AG04450 (cell line): ENCODE measurements at regions not wholly inside any gene's neighbourhood (a gene's known extent, or its start where the extent isn't known, plus 50 kb on each side); places are given as distances from the start of the nearest gene placed in this dataset.

ENCODE experiments used
- CTCF ChIA-PET: fragments of 300-600, 350-600 bp; formaldehyde crosslinking; extraction: SDS; loops from one replicate; lab custom pipeline; 2022; ENCODE audit warnings: antibody characterized with exemption, inconsistent platforms; lab: Charles Lee
- POLR2A ChIA-PET: fragments of 350-600 bp; formaldehyde crosslinking; extraction: SDS; loops from one replicate; lab custom pipeline; 2021; ENCODE audit warnings: antibody characterized with exemption, inconsistent platforms; lab: Yijun Ruan, JAX
- DNase-seq: peaks from one replicate; pipeline ENCODE4 v3.0.0-alpha.2; 2011; ENCODE audit warnings: low read depth, low spot score
- H3K27ac ChIP-seq: one replicate; pipeline ENCODE4 v1.5.1; 2012; ENCODE audit warnings: low read depth, low read length, control low read depth
- H3K27me3 ChIP-seq: one replicate; pipeline ENCODE4 v1.6.0; 2012; ENCODE audit warnings: low read length; ENCODE audit not compliant: control insufficient read depth, insufficient read depth
- H3K4me3 ChIP-seq: 2 replicates; pipeline ENCODE4 v1.5.1; 2011; ENCODE audit warnings: mild to moderate bottlenecking, low read depth, low read length, control low read depth
- H3K9me3 ChIP-seq: 2 replicates; pipeline ENCODE4 v1.5.1; 2012; ENCODE audit warnings: low read length; ENCODE audit not compliant: control insufficient read depth, insufficient read depth
- TF ChIP-seq, protein P1 (sequence below): IDR thresholded peaks from 2 replicates; pipeline ENCODE4 v1.5.1; 2011; ENCODE audit warnings: low read depth, low read length, control low read depth, inconsistent platforms

DNA sequence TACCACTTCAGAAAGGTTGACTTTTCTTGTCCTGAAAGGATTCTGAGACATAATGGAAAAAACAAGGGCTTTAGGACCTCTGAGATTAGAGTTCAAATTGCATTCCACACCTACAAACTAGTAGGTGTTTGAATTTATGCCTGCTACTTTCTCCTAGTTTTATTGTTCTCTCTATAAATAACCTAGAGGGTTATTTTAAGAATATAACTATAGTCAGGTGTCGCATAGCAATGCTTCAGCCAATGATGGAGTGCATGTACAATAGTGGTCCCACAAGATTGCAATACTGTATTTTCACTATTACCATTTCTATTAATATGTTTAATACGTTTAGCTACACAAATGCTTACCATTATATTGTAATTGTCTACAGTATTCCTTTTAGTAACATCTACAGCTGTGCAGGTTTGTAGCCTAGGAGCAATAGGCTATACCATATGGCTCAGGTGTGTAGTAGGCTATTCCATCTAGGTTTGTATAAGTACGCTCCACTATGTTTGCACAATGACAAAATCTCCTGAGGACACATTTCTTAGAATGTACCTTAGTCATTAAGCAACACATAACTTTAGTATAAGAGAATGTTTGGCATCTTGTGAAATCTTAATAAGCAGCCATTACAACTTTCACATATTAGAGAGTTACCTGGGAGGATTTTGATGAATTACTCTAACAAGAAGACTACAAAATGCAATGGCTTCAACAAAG lies 1352.5 kb downstream of the ZPLD1 start:
- CTCF ChIA-PET: no interaction called here
- Histone ChIP-seq H3K27me3 (no peaks in the 10 kb centered on the region), H3K4me3 (no peak overlapping the region), H3K27ac (no peak overlapping the region), H3K9me3 (no peaks in the 10 kb centered on the region)
- POLR2A ChIA-PET: no interaction called here
- no peak for DNase-seq
- TF ChIP-seq, protein P1, sequence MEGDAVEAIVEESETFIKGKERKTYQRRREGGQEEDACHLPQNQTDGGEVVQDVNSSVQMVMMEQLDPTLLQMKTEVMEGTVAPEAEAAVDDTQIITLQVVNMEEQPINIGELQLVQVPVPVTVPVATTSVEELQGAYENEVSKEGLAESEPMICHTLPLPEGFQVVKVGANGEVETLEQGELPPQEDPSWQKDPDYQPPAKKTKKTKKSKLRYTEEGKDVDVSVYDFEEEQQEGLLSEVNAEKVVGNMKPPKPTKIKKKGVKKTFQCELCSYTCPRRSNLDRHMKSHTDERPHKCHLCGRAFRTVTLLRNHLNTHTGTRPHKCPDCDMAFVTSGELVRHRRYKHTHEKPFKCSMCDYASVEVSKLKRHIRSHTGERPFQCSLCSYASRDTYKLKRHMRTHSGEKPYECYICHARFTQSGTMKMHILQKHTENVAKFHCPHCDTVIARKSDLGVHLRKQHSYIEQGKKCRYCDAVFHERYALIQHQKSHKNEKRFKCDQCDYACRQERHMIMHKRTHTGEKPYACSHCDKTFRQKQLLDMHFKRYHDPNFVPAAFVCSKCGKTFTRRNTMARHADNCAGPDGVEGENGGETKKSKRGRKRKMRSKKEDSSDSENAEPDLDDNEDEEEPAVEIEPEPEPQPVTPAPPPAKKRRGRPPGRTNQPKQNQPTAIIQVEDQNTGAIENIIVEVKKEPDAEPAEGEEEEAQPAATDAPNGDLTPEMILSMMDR: no peak

DNA sequence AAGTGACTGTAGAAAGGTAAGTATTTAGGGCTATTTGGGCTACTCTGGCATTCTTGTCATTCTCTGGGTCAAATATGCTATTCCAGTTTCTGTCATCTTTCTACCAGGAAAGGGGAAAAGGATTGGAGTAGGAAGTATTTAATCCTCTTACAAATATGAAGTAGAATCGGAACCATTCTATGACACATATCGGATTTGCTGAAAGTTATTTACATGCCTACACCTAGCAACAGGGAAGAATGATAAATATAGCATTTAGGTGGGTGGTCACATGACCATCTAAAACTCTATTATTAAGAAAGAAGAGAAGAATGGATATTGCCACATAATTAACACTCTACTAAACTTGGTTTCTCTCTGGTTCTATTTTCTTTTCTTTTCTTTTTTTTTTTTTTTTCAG lies 1353.1 kb downstream of the ZPLD1 start:
- Histone ChIP-seq H3K27me3 (no peaks in the 10 kb centered on the region), H3K9me3 (no peaks in the 10 kb centered on the region), H3K27ac (no peak overlapping the region), H3K4me3 (no peak overlapping the region)
- TF ChIP-seq, protein P1: no peak
- DNase-seq: no peak
- POLR2A ChIA-PET: no interaction called here
- CTCF ChIA-PET: no interaction called here

DNA sequence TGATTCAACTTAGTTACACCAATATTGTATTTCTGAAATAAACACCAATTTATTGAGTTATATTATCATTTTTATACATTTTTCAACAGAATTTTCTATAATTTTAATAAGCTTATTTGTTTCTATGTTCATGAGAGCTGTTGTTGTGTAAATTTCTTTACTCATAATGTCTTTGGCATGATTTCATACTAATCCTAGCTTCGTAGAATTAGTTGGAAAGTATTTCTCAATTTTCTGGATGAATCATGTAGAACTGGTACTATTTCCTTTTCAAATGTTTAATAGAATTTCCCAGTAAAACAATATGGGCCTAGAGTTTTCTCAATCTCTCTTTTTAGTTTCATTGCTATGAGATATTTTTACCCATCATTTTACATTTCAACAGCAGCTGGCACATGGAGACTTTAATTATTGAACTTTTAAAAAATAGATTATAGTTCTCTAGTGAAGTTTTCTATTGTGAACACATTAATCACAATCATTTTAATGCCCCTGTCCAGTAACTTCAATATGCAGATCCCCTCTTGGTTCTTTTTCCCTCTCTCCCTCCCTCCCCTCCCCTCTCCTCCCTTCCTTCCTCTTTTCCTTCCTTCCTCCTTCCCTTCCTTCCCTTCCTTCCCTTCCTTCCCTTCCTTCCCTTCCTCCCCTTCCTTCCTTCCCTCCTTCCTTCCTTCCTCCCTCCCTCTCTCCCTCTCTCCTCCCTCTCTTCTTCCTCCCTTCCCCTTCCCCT lies 1357.1 kb downstream of the ZPLD1 start:
- H3K4me3 ChIP-seq: no peak overlapping the region
- no peaks in the 10 kb centered on the region for H3K27me3 ChIP-seq
- no peaks in the 10 kb centered on the region for H3K9me3 ChIP-seq
- CTCF ChIA-PET: no interaction called here
- no peak overlapping the region for H3K27ac ChIP-seq
- POLR2A ChIA-PET: no interaction called here
- DNase-seq: no peak
- TF ChIP-seq, protein P1: no peak

DNA sequence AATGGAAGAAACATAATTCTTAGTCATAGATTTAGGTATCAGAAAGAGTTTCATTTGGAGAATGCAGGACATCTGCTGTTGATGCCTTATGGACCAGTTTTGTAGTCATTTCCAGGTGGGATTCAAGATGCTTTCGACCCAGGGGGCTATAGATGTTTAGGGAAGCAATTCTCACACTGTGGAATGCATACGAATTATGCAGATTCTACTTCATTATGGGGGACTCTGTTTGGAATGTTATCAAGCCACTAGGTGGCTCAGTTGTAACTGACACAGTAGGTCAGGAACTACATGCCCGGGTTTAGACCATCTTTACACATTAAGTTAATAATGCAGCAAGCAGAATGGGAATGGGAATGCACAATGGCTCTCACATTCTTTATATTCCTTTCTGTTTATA lies 1359.8 kb downstream of the ZPLD1 start:
- Histone ChIP-seq H3K9me3 (no peaks in the 10 kb centered on the region), H3K27me3 (no peaks in the 10 kb centered on the region), H3K27ac (no peak overlapping the region), H3K4me3 (no peak overlapping the region)
- POLR2A ChIA-PET: no interaction called here
- CTCF ChIA-PET: no interaction called here
- no peak for DNase-seq
- TF ChIP-seq, protein P1: no peak

DNA sequence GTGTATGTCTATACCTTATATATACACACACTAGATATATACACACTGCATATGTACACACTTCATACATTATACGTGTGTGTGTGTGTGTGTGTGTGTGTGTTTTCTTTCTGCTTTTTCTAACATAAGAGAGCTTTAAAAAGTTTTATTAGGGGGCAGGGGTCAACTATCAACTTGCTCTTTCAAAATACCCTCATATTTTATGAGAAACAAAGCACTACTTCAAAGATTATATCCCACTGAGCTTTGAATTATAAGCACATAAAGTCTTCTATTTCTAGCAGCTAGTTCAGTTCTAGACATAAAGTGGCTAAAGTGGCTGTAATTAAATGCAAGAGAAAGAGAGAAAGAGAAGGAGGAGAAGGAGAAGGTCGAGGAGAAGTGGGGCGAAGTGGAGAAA lies 1361.3 kb downstream of the ZPLD1 start:
- no peak overlapping the region for H3K27ac ChIP-seq
- DNase-seq: no peak
- ChIA-PET CTCF (no interaction called here), POLR2A (no interaction called here)
- no peaks in the 10 kb centered on the region for H3K27me3 ChIP-seq
- TF ChIP-seq, protein P1: no peak
- no peaks in the 10 kb centered on the region for H3K9me3 ChIP-seq
- no peak overlapping the region for H3K4me3 ChIP-seq
